ENCODE measurements at regions not wholly inside any gene's neighbourhood (a gene's known extent, or its start where the extent isn't known, plus 50 kb on each side); places are given as distances from the start of the nearest gene placed in this dataset.
"Not testable (repeated sequence)": the region's sequence is repeated elsewhere in the genome, so short reads cannot be mapped to it uniquely, and the experiment has no call there.

GRCh38 chr1:143574891-143575520, 396.8 kb downstream of the FAM72C start:
- DNase-seq = no peak

GRCh38 chr1:143572661-143573060, 399.1 kb downstream of the FAM72C start:
- DNase-seq = not testable (repeated sequence)

GRCh38 chr1:143563761-143564160, 408.0 kb downstream of the FAM72C start:
- DNase-seq = not testable (repeated sequence)

DNA sequence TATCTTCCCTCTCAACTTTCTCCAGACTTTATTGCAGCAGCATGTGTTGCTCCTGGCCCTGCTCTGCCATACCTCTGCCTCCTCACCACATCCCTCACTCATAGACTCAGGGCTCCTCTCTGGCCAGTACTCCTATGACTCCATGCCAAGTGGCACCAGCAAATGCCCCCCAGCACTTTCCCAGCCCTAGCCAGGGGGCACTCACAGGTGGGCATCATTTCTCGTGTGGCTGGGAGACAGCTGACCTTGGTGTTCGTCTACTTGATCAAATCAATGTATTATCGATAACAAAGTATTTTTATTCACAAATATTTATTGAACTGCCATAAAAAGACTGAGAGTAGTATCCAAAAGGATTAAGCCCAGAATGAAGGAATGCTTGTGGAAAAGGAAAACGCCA, 418.2 kb downstream of the FAM72C start:
- no peak for DNase-seq

DNA sequence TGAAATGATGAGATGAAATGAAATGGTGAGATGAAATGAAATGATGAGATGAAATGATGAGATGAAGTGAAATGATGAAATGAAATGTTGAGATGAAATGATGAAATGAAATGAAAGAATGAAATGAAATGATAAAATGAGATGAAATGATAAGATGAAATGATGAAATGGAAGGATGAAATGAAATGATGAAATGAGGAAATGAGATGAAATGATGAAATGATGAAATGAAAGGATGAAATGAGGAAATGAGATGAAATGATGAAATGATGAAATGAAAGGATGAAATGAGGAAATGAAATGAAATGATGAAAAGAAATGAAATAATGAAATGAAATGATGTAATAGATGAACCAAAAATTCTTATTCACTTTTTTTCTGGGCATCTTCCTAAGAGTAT, 467.1 kb downstream of the FAM72C start:
- not testable (repeated sequence) for DNase-seq

GRCh38 chr1:143504080-143504479, 467.7 kb downstream of the FAM72C start:
- not testable (repeated sequence) for DNase-seq

GRCh38 chr1:143503048-143503447, 468.7 kb downstream of the FAM72C start:
- not testable (repeated sequence) for DNase-seq

DNA sequence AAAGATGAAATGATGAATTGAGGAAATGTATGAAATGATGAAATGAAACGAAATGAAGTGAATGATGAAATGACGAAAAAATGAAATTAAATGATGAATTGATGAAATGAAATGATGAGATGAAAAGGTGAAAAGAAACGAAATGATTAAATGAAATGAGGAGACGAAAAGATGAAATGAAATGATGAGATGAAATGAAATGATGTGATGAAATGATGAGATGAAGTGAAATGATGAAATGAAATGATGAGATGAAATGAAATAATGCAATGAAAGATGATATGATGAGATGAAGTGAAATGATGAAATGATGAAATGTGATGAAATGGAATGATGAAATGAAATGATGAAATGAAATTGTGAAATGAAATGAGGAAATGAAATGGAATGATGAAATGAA, 469.7 kb downstream of the FAM72C start:
- not testable (repeated sequence) for DNase-seq

DNA sequence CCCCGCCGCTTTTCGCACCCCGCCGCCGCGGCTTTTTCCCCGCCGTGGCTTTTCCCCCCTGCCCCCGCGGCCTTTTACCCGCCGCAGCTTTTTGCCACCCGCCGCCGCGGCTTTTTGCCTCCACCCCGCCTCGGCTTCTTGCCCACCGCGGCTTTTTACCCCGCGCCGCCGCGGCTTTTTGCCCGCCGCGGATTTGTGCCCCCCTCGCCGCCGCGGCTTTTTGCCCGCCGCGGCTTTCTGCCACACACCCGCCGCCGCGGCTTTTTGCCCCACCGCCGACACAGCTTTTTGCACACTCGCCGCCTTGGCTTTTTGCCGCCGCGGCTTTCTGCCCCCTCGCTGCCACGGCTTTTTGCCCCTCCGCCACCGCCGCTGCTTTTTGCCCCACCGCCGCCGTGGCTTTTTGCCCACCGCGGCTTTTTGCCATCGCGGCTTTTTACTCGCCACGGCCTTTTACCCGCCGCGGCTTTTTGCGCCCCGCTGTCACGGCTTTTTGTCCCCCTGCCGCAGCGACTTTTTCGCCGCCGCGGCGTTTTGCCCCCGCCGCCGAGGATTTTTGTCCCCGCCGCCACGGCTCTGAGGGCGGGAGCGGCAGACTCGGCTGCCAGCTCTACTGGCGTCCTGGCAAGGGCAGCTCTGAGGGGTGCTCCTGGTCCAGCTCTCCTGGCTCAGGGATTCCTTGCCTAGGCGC, 473.6 kb downstream of the FAM72C start:
- not testable (repeated sequence) for DNase-seq

GRCh38 chr1:143497374-143497747, 474.4 kb downstream of the FAM72C start:
- DNase-seq = no peak

DNA sequence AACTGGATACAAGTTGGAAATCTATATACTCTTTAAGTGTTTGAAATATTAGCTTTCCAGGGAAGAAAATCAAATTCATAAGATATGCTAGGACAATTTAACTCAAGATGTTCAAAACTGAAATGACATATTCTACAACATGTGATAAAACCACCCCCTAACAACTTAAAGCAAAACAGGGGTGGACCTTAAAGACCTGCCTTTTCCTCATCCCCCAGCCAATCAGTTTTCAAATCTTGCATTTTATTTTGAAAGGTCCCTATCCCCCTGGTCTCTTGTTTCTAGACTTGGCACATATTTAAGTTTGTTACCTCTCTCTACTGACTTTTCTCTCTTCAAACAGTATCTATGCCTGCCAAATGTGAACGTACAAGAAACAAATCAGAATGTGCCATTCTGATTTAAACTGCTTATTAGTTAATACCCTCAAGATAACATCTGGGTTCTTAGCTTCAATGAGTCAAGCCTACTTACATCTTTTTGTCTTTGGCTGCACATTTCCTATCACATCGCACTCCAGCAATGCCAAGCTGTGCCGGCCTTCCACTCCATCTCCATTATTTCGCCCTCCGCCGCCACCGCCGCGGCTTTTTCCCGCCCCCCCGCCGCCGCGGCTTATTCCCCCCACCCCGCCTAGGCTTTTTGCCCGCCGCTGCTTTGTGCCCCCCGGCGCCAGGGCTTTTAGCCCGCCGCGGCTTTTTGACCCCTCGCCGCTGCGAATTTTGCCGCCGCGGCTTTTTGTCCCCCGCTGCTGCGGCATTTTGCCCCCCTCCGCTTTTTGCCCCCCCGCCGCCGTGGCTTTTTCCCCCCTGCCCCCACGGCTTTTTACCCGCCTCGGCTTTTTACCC, 475.0 kb downstream of the FAM72C start:
- DNase-seq = not testable (repeated sequence)

Measured in SHP77 (cell line).